Astrocyte (in vitro differentiated cells and primary cell): ENCODE measurements at regions not wholly inside any gene's neighbourhood (a gene's known extent, or its start where the extent isn't known, plus 50 kb on each side); places are given as distances from the start of the nearest gene placed in this dataset.

Experiments
- DNase-seq: peaks from one replicate; pipeline ENCODE4 v3.0.0-alpha.2; 2010; ENCODE audit warnings: low read depth
- FAIRE-seq: peaks from 2 replicates; lab custom pipeline; 2011; peaks lifted over from hg19 to GRCh38; lab: Jason Lieb, UNC
- H2AFZ ChIP-seq: 2 replicates; pipeline ENCODE4 v1.6.0; 2012; ENCODE audit warnings: low read depth, low read length, inconsistent platforms
- H3K27ac ChIP-seq: 2 replicates; pipeline ENCODE4 v1.5.1; 2011; ENCODE audit warnings: low read depth, low read length, inconsistent platforms
- H3K27me3 ChIP-seq: 2 replicates; pipeline ENCODE4 v1.6.0; 2011; ENCODE audit warnings: low read length, inconsistent platforms; ENCODE audit not compliant: insufficient read depth
- H3K36me3 ChIP-seq: 2 replicates; pipeline ENCODE4 v1.5.1; 2011; ENCODE audit warnings: low read length, inconsistent platforms; ENCODE audit not compliant: insufficient read depth
- H3K4me1 ChIP-seq: 2 replicates; pipeline ENCODE4 v1.5.1; 2011; ENCODE audit warnings: low read length, inconsistent platforms; ENCODE audit not compliant: insufficient read depth
- H3K4me2 ChIP-seq: 2 replicates; pipeline ENCODE4 v1.6.0; 2012; ENCODE audit warnings: low read length, inconsistent platforms
- H3K4me3 ChIP-seq: 2 replicates; pipeline ENCODE4 v1.5.1; 2011; ENCODE audit warnings: low read depth, mild to moderate bottlenecking, low read length, inconsistent platforms; ENCODE audit not compliant: insufficient read depth
- H3K79me2 ChIP-seq: 2 replicates; pipeline ENCODE4 v1.6.0; 2012; ENCODE audit warnings: mild to moderate bottlenecking, low read length, inconsistent platforms; ENCODE audit not compliant: insufficient read depth
- H3K9ac ChIP-seq: 2 replicates; pipeline ENCODE4 v1.6.0; 2012; ENCODE audit warnings: mild to moderate bottlenecking, low read length, inconsistent platforms
- H3K9me3 ChIP-seq: 2 replicates; pipeline ENCODE4 v1.5.1; 2012; ENCODE audit warnings: low read depth, mild to moderate bottlenecking, low read length, inconsistent platforms; ENCODE audit not compliant: insufficient read depth
- H4K20me1 ChIP-seq: 2 replicates; pipeline ENCODE4 v1.6.0; 2012; ENCODE audit warnings: low read length, inconsistent platforms; ENCODE audit not compliant: insufficient read depth
- H3K27ac Mint-ChIP-seq: one replicate; pipeline ENCODE4 v1.8.0; 2021; ENCODE audit warnings: mild to moderate bottlenecking, mixed read lengths; ENCODE audit not compliant: unreplicated experiment
- H3K27me3 Mint-ChIP-seq: one replicate; pipeline ENCODE4 v1.8.0; 2021; ENCODE audit warnings: low read depth, mixed read lengths; ENCODE audit not compliant: unreplicated experiment
- H3K36me3 Mint-ChIP-seq: one replicate; pipeline ENCODE4 v1.8.0; 2021; ENCODE audit warnings: low read depth, mixed read lengths; ENCODE audit not compliant: unreplicated experiment
- H3K4me1 Mint-ChIP-seq: one replicate; pipeline ENCODE4 v1.8.0; 2021; ENCODE audit warnings: low read depth, mixed read lengths; ENCODE audit not compliant: unreplicated experiment
- H3K4me3 Mint-ChIP-seq: one replicate; pipeline ENCODE4 v1.8.0; 2021; ENCODE audit warnings: mild to moderate bottlenecking, moderate library complexity, mixed read lengths; ENCODE audit not compliant: unreplicated experiment
- H3K9me3 Mint-ChIP-seq: one replicate; pipeline ENCODE4 v1.8.0; 2021; ENCODE audit warnings: mild to moderate bottlenecking, mixed read lengths; ENCODE audit not compliant: unreplicated experiment
- EZH2 ChIP-seq: IDR thresholded peaks from 2 replicates; pipeline ENCODE4 v1.6.1; 2012; ENCODE audit warnings: mild to moderate bottlenecking, low read length, inconsistent platforms; ENCODE audit not compliant: insufficient read depth
- TF ChIP-seq, protein P1 (sequence below): IDR thresholded peaks from 2 replicates; pipeline ENCODE4 v1.5.1; 2011; ENCODE audit warnings: low read depth, mild to moderate bottlenecking, inconsistent platforms, low read length, moderate library complexity; ENCODE audit not compliant: insufficient read depth

DNA sequence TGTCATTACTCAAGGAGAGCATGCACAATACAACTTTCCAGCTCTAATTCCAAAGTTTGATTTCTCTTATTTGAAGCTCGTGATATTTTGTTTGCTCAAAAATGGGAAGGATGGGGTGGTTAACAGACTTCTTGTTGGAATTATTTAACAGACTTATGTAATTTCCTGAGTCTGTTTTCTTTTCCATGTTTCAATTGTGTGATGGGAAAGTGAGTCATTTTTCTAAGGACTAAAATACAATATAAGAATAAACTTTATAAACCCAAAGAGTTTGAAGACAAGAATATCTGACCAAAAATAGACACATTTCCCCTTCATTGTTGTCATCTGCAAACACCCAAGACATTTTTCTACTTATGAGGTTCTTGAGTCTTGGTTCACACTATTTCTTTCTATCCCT is 211.8 kb upstream of the SLITRK5 start:
- Histone ChIP-seq H3K36me3 (no peaks in the 10 kb centered on the region), H4K20me1 (no peaks in the 10 kb centered on the region), H3K27ac (no peak overlapping the region), H3K9me3 (no peaks in the 10 kb centered on the region), H3K4me3 (no peak overlapping the region), H3K27me3 (no peaks in the 10 kb centered on the region), H2AFZ (no peak overlapping the region), H3K4me1 (no peaks in the 10 kb centered on the region), H3K4me2 (no peak overlapping the region), H3K79me2 (no peaks in the 10 kb centered on the region), H3K9ac (no peak overlapping the region)
- Mint-ChIP-seq H3K27me3 (no peaks in the 10 kb centered on the region), H3K36me3 (no peaks in the 10 kb centered on the region), H3K4me3 (no peak overlapping the region), H3K4me1 (peaks cover 6% of the 10 kb centered on the region), H3K9me3 (no peaks in the 10 kb centered on the region), H3K27ac (no peak overlapping the region)
- no peak for FAIRE-seq
- TF ChIP-seq, protein P1, sequence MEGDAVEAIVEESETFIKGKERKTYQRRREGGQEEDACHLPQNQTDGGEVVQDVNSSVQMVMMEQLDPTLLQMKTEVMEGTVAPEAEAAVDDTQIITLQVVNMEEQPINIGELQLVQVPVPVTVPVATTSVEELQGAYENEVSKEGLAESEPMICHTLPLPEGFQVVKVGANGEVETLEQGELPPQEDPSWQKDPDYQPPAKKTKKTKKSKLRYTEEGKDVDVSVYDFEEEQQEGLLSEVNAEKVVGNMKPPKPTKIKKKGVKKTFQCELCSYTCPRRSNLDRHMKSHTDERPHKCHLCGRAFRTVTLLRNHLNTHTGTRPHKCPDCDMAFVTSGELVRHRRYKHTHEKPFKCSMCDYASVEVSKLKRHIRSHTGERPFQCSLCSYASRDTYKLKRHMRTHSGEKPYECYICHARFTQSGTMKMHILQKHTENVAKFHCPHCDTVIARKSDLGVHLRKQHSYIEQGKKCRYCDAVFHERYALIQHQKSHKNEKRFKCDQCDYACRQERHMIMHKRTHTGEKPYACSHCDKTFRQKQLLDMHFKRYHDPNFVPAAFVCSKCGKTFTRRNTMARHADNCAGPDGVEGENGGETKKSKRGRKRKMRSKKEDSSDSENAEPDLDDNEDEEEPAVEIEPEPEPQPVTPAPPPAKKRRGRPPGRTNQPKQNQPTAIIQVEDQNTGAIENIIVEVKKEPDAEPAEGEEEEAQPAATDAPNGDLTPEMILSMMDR = no peak
- no peak for TF ChIP-seq EZH2
- DNase-seq = peak; percentile 0

DNA sequence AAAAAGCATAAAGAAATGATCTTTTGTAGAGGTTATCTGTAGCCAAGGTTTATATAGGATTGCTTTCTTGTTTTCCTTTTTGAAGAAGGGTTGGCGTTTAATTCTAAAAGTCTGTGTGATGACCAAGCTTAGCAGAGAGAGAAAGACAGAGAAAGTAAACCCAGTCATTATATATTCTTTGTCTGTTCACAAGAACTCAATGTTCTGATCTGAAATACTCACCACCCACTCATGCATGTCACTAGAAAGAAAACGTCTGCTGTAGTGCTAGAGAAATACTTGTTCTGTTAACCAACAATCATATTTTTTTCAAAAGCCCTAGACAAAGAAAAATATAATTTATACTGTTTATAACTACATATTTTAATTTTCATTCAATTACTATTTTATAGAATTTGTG is 173.7 kb upstream of the SLITRK5 start:
- Mint-ChIP-seq H3K9me3 (no peaks in the 10 kb centered on the region), H3K4me1 (no peaks in the 10 kb centered on the region), H3K27ac (no peak overlapping the region), H3K36me3 (no peaks in the 10 kb centered on the region), H3K4me3 (no peak overlapping the region), H3K27me3 (no peaks in the 10 kb centered on the region)
- H3K27me3 ChIP-seq = no peaks in the 10 kb centered on the region
- no peaks in the 10 kb centered on the region for H4K20me1 ChIP-seq
- no peak overlapping the region for H3K4me3 ChIP-seq
- H3K4me2 ChIP-seq = no peak overlapping the region
- no peak overlapping the region for H3K9ac ChIP-seq
- H3K27ac ChIP-seq = no peak overlapping the region
- H3K36me3 ChIP-seq = no peaks in the 10 kb centered on the region
- no peak for FAIRE-seq
- no peaks in the 10 kb centered on the region for H3K79me2 ChIP-seq
- H3K4me1 ChIP-seq = no peaks in the 10 kb centered on the region
- H3K9me3 ChIP-seq = no peaks in the 10 kb centered on the region
- no peak overlapping the region for H2AFZ ChIP-seq
- TF ChIP-seq, protein P1 = no peak
- no peak for TF ChIP-seq EZH2
- DNase-seq = no peak

DNA sequence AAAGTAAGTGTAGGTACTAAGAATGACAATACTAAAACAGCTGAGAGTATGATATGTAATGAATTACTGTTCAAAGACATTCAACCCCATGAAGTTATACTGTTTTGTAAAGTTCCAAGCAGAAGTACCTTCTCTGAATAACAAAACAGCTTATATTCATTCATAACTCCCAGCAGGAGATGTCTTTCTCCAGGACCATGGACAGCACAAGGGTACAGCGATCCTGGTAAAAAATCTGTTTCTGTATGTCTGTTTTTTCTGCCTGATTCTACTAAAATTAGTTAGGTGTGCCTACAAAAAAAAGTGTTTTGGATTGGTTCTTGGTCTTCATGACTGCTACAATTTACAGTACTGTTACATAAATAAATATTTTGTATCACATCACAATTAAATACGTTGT is 172.5 kb upstream of the SLITRK5 start:
- Mint-ChIP-seq H3K4me1 (no peaks in the 10 kb centered on the region), H3K4me3 (no peak overlapping the region), H3K27ac (no peak overlapping the region), H3K27me3 (no peaks in the 10 kb centered on the region), H3K36me3 (no peaks in the 10 kb centered on the region), H3K9me3 (no peaks in the 10 kb centered on the region)
- H3K4me3 ChIP-seq = no peak overlapping the region
- FAIRE-seq (no peak), DNase-seq (peak; percentile 13)
- H3K27me3 ChIP-seq = no peaks in the 10 kb centered on the region
- TF ChIP-seq, protein P1 = no peak
- H2AFZ ChIP-seq = no peak overlapping the region
- no peaks in the 10 kb centered on the region for H3K9me3 ChIP-seq
- no peaks in the 10 kb centered on the region for H3K36me3 ChIP-seq
- no peak overlapping the region for H3K9ac ChIP-seq
- H3K27ac ChIP-seq = no peak overlapping the region
- H3K79me2 ChIP-seq = no peaks in the 10 kb centered on the region
- H3K4me1 ChIP-seq = no peaks in the 10 kb centered on the region
- no peaks in the 10 kb centered on the region for H4K20me1 ChIP-seq
- H3K4me2 ChIP-seq = no peak overlapping the region
